ENCODE measurements at regions not wholly inside any gene's neighbourhood (a gene's known extent, or its start where the extent isn't known, plus 50 kb on each side); places are given as distances from the start of the nearest gene placed in this dataset.
"Not testable (repeated sequence)": the region's sequence is repeated elsewhere in the genome, so short reads cannot be mapped to it uniquely, and the experiment has no call there.

- DNase-seq, result not testable (repeated sequence)
These were observed 177.7 kb upstream of the TTC14 start for GRCh38 chr3:180424305-180424704.

GRCh38 chr3:180430896-180431295, 171.1 kb upstream of the TTC14 start:
- DNase-seq, result peak; percentile 59

GRCh38 chr3:180433152-180433551, 168.8 kb upstream of the TTC14 start:
- peak; percentile 88 for DNase-seq

GRCh38 chr3:180447136-180447535, 154.8 kb upstream of the TTC14 start:
- peak; percentile 89 for DNase-seq

GRCh38 chr3:180448407-180448806, 153.6 kb upstream of the TTC14 start:
- DNase-seq, result not testable (repeated sequence)

GRCh38 chr3:180457225-180457624, 144.7 kb upstream of the TTC14 start:
- peak; percentile 28 for DNase-seq

- peak; percentile 33 for DNase-seq
These were observed 135.5 kb upstream of the TTC14 start for GRCh38 chr3:180466401-180467011.

GRCh38 chr3:180467177-180467576, 134.8 kb upstream of the TTC14 start:
- DNase-seq, result peak; percentile 39

GRCh38 chr3:180469149-180469548, 132.8 kb upstream of the TTC14 start:
- no peak for DNase-seq

- DNase-seq, result no peak
These were observed 123.3 kb upstream of the TTC14 start for GRCh38 chr3:180478695-180479094.

GRCh38 chr3:180492047-180492446, 109.9 kb upstream of the TTC14 start:
- DNase-seq, result peak; percentile 86

GRCh38 chr3:180496995-180497394, 105.0 kb upstream of the TTC14 start:
- DNase-seq, result no peak

- no peak for DNase-seq
These were observed 85.6 kb upstream of the TTC14 start for GRCh38 chr3:180516368-180516767.

GRCh38 chr3:180523040-180523439, 78.9 kb upstream of the TTC14 start:
- no peak for DNase-seq

- DNase-seq, result no peak
These were observed 73.1 kb upstream of the TTC14 start for GRCh38 chr3:180528843-180529242.

- no peak for DNase-seq
These were observed 72.2 kb upstream of the TTC14 start for GRCh38 chr3:180529778-180530177.

- peak; percentile 1 for DNase-seq
These were observed 71.7 kb upstream of the TTC14 start for GRCh38 chr3:180530276-180530675.

- DNase-seq, result no peak
These were observed 70.4 kb upstream of the TTC14 start for GRCh38 chr3:180531303-180532278.

- no peak for DNase-seq
These were observed 67.1 kb upstream of the TTC14 start for GRCh38 chr3:180534828-180535227.

- no peak for DNase-seq
These were observed 63.5 kb upstream of the TTC14 start for GRCh38 chr3:180538493-180538892.

- DNase-seq, result no peak
These were observed 58.1 kb upstream of the TTC14 start for GRCh38 chr3:180543877-180544276.

- DNase-seq, result no peak
These were observed 55.1 kb upstream of the TTC14 start for GRCh38 chr3:180546863-180547262.

GRCh38 chr3:180548050-180548449, 53.9 kb upstream of the TTC14 start:
- DNase-seq, result no peak

Data from NCI-H226 (cell line).